Prostate gland (tissue), 2 donors: ENCODE measurements at regions not wholly inside any gene's neighbourhood (a gene's known extent, or its start where the extent isn't known, plus 50 kb on each side); places are given as distances from the start of the nearest gene placed in this dataset.
"Not testable (repeated sequence)": the region's sequence is repeated elsewhere in the genome, so short reads cannot be mapped to it uniquely, and the experiment has no call there.

Experiments
- DNase-seq: peaks from one replicate; pipeline ENCODE4 v3.0.0-alpha.2; 2019; ENCODE audit warnings: low spot score
- H3K27ac ChIP-seq, 2 donors: fragments of 200-600 bp; sonication (generic); 2 replicates each; pipeline ENCODE4 v1.5.1; 2017 to 2019
- H3K27me3 ChIP-seq: fragments of 200-600 bp; sonication (generic); replicated peaks from 2 replicates; pipeline ENCODE4 v1.5.1; 2019; ENCODE audit not compliant: insufficient read depth
- H3K36me3 ChIP-seq, 2 donors: fragments of 200-600 bp; sonication (generic); 1 replicate in 1 of 2; 2 replicates in 1 of 2; pipeline versions ENCODE4 v1.5.1 to v1.8.1; 2017 to 2019
- H3K4me1 ChIP-seq: fragments of 200-600 bp; sonication (generic); replicated peaks from 2 replicates; pipeline ENCODE4 v1.5.1; 2019
- H3K4me3 ChIP-seq, 2 donors: fragments of 200-600 bp; sonication (generic); 2 replicates each; pipeline ENCODE4 v1.5.1; 2017 to 2019
- H3K9me3 ChIP-seq: fragments of 200-600 bp; sonication (generic); 2 replicates; pipeline ENCODE4 v1.5.1; 2017
- CTCF ChIP-seq, 4 experiments: fragments of 200-600 bp in 2 of 4; fragments of 450-650 bp in 2 of 4; sonication (generic) in 2 of 4; IDR thresholded peaks; 1 replicate in 3 of 4; 2 replicates in 1 of 4; pipeline ENCODE4 v1.5.1; 2016 to 2019; ENCODE audit warnings: antibody characterized with exemption in 4 of 4, mild to moderate bottlenecking in 2 of 4, moderate library complexity in 2 of 4
- POLR2A ChIP-seq: fragments of 450-650 bp; IDR thresholded peaks from one replicate; pipeline ENCODE4 v1.6.1; 2016; ENCODE audit warnings: antibody characterized with exemption, mild to moderate bottlenecking
- POLR2AphosphoS5 ChIP-seq: sonication (generic); formaldehyde crosslinking; IDR thresholded peaks from one replicate; pipeline ENCODE4 v1.6.1; 2017; ENCODE audit warnings: antibody characterized with exemption
- WGBS: methylation state at CpG from one replicate; pipeline ENCODE4 v1.1.5; 2018; 5-methylcytosine and 5-hydroxymethylcytosine counted together
- intact Hi-C: fragments of 100-400 bp; cut with DNase I; formaldehyde crosslinking; loops from one replicate; pipeline ENCODE4 v1.14.2; 2022

GRCh38 chr14:105911006-105911847 is 384.8 kb downstream of the TMEM121 start:
- Histone ChIP-seq H3K9me3 (no peaks in the 10 kb centered on the region), H3K36me3 (no peaks in the 10 kb centered on the region), H3K27me3 (no peaks in the 10 kb centered on the region), H3K4me3 (no peak overlapping the region), H3K27ac (no peak overlapping the region), H3K4me1 (no peaks in the 10 kb centered on the region)
- DNase-seq: no peak
- WGBS: 80% methylated on average over 18 of the region's 18 CpGs
- intact Hi-C loops: no loop called here
- TF ChIP-seq CTCF (IDR thresholded peaks at IDR 0.05) (no peak), POLR2A (no peak), POLR2AphosphoS5 (no peak)

GRCh38 chr14:105911848-105912292 is 385.5 kb downstream of the TMEM121 start:
- H3K9me3 ChIP-seq, H3K4me3 ChIP-seq, DNase-seq, H3K27ac ChIP-seq, intact Hi-C loops, H3K4me1 ChIP-seq, H3K27me3 ChIP-seq, H3K36me3 ChIP-seq: not testable (repeated sequence)
- 80% methylated on average over 8 of the region's 8 CpGs for WGBS

GRCh38 chr14:105912641-105913180 is 386.3 kb downstream of the TMEM121 start:
- no peaks in the 10 kb centered on the region for H3K4me1 ChIP-seq
- intact Hi-C loops: no loop called here
- no peaks in the 10 kb centered on the region for H3K36me3 ChIP-seq
- H3K9me3 ChIP-seq: no peaks in the 10 kb centered on the region
- TF ChIP-seq POLR2AphosphoS5 (no peak), POLR2A (no peak), CTCF (IDR thresholded peaks at IDR 0.05) (no peak)
- WGBS: 73% methylated on average over 11 of the region's 11 CpGs
- no peak overlapping the region for H3K4me3 ChIP-seq
- no peaks in the 10 kb centered on the region for H3K27me3 ChIP-seq
- no peak for DNase-seq
- no peak overlapping the region for H3K27ac ChIP-seq

- no peak for TF ChIP-seq POLR2AphosphoS5
- TF ChIP-seq CTCF (IDR thresholded peaks at IDR 0.05): no peak
- TF ChIP-seq POLR2A: no peak
- Histone ChIP-seq H3K27me3 (no peaks in the 10 kb centered on the region), H3K27ac (no peak overlapping the region), H3K36me3 (no peaks in the 10 kb centered on the region), H3K4me1 (no peaks in the 10 kb centered on the region), H3K4me3 (no peak overlapping the region), H3K9me3 (no peaks in the 10 kb centered on the region)
- WGBS: 85% methylated on average over 9 of the region's 9 CpGs
- intact Hi-C loops: no loop called here
- no peak for DNase-seq
Measured at GRCh38 chr14:105913221-105913620, 386.8 kb downstream of the TMEM121 start.

- WGBS: 63% methylated on average over 5 of the region's 5 CpGs
Measured at GRCh38 chr14:105913861-105914260, 387.5 kb downstream of the TMEM121 start.

GRCh38 chr14:105914281-105914680 is 387.9 kb downstream of the TMEM121 start:
- H3K27ac ChIP-seq, H3K4me3 ChIP-seq, H3K9me3 ChIP-seq, intact Hi-C loops, H3K4me1 ChIP-seq, DNase-seq, H3K36me3 ChIP-seq, H3K27me3 ChIP-seq: not testable (repeated sequence)
- WGBS: 85% methylated on average over 11 of the region's 12 CpGs

More at GRCh38 chr14:105913861-105914260, 387.5 kb downstream of the TMEM121 start:
- H3K27me3 ChIP-seq: no peaks in the 10 kb centered on the region
- intact Hi-C loops: no loop called here
- H3K4me1 ChIP-seq: no peaks in the 10 kb centered on the region
- H3K9me3 ChIP-seq: no peaks in the 10 kb centered on the region
- TF ChIP-seq CTCF (IDR thresholded peaks at IDR 0.05) (no peak), POLR2A (no peak), POLR2AphosphoS5 (no peak)
- no peak overlapping the region for H3K27ac ChIP-seq
- no peak overlapping the region for H3K4me3 ChIP-seq
- H3K36me3 ChIP-seq: no peaks in the 10 kb centered on the region
- no peak for DNase-seq
